ENCODE measurements at regions not wholly inside any gene's neighbourhood (a gene's known extent, or its start where the extent isn't known, plus 50 kb on each side); places are given as distances from the start of the nearest gene placed in this dataset.

- TF ChIP-seq POLR2A (IDR thresholded peaks at IDR 0.05; ENCODE audit: low read depth, low read length) (no peak), CTCF (conservative IDR thresholded peaks at IDR 0.05; ENCODE audit: low read depth, low read length) (no peak), ELK1 (IDR thresholded peaks at IDR 0.05; ENCODE audit: borderline replicate concordance, low read depth, low read length) (no peak), RAD21 (IDR thresholded peaks at IDR 0.05; ENCODE audit: low read length) (no peak), RCOR1 (IDR thresholded peaks at IDR 0.05; ENCODE audit: insufficient replicate concordance, low read length) (no peak), CHD1 (IDR thresholded peaks at IDR 0.05; ENCODE audit: low read depth, low read length) (no peak)
These were observed 337.9 kb downstream of the CETN3 start for GRCh38 chr5:90071656-90072055.
